Epidermal melanocyte (primary cell): ENCODE measurements at regions not wholly inside any gene's neighbourhood (a gene's known extent, or its start where the extent isn't known, plus 50 kb on each side); places are given as distances from the start of the nearest gene placed in this dataset.
"Not testable (repeated sequence)": the region's sequence is repeated elsewhere in the genome, so short reads cannot be mapped to it uniquely, and the experiment has no call there.

ENCODE experiments used
- DNase-seq: peaks from one replicate; pipeline ENCODE4 v3.0.0; 2011; ENCODE audit warnings: low spot score; ENCODE audit not compliant: insufficient read length

GRCh38 chr19:28393574-28394336 is 819.2 kb downstream of the UQCRFS1 start:
- DNase-seq, result no peak

- DNase-seq, result no peak
Measured at GRCh38 chr19:28388988-28389387, 824.0 kb downstream of the UQCRFS1 start.

DNA sequence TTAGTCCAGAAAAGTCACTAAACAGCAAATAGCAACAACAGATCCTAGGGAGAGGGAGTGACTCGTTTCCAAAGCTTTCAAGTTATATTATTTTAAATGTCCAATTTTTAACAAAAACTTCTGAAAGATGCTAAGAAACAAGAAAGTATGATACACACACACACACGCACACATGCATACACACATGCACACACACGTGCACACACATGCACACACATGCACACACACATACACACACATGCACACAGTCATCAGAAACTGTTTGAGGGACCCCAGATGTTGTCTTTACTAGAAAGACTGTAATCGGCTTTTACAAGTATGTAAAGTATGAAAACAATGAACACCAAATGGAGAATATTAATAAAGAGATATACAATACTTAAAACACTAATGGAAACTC is 825.4 kb downstream of the UQCRFS1 start:
- no peak for DNase-seq

- no peak for DNase-seq
Measured at GRCh38 chr19:28386470-28386869, 826.5 kb downstream of the UQCRFS1 start.

DNA sequence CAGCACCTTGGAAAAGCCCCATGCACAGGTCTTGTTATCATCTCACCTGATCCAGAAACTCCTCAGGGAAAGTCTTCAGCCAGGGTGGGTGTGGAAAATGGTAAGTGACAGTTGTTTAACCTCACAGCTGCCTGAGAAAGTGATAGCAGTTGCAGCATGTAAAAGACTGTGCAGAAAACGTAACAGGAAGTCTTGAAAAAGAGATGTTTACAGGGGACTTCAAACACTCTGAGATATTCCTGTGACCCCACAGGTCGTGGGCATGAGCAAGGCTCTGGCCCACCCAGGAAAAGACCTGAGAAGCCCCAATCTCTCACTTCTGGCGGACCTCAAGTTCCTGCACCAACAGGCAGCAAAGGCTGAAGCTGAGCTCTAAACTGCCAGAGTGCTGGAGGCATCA is 826.9 kb downstream of the UQCRFS1 start:
- DNase-seq, result no peak

DNA sequence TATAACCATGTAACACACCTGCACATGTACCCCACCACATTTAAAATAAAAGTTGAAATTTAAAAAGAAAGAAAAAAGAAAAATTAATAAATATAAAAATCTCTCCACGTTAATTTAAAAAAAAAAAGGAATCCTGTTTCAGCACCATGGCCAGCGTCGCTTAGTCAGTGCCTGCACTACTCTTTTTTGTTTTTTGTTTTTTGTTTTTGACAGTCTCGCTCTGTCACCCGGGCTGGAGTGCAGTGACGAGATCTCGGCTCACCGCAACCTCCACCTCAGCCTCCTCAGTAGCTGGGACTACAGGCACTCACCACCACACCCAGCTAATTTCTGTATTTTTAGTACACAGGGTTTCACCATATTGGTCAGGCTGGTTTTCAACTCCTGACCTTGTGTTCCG is 835.9 kb downstream of the UQCRFS1 start:
- DNase-seq, result no peak

- no peak for DNase-seq
Measured at GRCh38 chr19:28374971-28375370, 838.0 kb downstream of the UQCRFS1 start.

GRCh38 chr19:28372576-28373247 is 840.2 kb downstream of the UQCRFS1 start:
- DNase-seq, result no peak

- no peak for DNase-seq
Measured at GRCh38 chr19:28367146-28367545, 845.8 kb downstream of the UQCRFS1 start.

GRCh38 chr19:28363254-28363653 is 849.7 kb downstream of the UQCRFS1 start:
- no peak for DNase-seq

DNA sequence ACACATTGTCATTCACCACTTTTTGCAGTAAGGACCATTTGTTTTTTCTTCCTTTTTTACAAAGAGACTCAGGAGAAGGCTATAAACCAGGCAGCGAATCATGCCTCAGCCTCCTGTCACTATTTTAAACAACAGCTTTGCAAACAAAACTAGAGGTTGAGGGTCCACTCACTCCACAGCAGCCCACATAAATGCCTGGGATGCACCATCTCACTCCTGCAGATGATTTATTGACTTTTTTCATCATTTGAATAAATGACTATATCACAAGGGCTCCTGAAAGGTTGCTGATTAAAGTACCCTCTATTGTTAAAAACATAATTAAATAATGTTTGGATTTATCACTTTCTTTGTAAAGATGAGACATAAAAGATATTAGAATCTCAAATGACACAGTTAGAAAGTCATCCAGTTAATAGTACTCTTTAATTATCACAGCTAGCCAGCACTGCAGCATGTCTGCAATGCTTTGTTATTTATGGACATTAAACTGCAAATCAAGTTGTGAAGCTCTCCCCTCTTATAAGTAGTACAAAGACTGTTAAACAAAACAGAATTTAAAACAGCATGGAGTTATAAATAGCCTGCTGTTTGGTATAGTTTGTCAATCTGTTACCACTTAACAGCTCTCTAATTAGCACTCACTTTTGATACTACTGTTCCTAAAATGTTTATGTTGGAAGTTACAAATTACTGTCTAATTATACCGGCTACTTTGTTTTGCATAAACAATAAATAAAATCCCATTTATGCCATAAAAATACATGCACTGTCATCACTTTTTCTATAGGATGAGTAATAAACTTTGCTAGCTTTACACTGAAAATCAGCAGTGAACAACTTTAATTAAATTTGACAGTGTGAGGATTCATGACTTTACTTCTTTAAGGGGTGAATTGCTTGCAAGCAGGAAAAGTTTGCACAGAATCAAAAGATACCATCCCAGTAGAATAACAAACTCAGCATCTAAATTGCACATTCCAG is 853.2 kb downstream of the UQCRFS1 start:
- no peak for DNase-seq

DNA sequence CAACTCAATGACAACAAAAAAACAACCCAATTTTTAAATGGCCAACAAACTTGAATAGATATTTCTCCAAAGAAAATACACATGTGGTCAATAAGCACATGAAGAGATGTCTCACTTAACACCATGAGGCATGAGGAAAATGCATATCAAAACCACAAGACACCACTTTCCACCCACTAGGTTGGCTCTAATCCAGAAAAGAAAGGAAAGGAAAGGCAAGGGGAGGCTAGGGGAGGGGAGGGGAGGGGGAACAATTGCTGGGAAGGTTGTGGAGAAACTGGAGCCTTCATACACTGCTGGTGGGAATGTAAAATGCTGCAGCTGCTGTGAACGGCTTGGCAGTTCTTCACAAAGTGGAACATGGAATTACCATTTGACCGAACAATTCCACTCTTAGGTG is 854.3 kb downstream of the UQCRFS1 start:
- no peak for DNase-seq

DNA sequence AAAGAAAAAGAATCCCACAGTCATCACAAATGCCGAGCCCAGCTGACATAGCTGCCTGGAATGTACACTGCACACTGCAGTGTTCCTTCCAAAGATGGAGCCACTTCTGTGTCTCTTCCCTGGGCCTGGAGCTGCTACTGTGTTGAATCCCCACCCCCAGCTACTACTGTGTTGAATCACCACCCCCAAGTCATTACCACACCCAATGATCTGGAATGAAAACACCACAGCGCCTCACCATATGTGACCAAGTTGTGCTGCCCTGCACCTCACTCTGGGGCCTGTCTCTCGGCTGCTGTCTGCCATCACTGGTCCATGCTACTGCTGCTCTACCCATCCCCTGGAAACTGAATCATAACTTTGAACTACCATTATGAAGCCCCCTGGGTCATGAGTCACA is 861.2 kb downstream of the UQCRFS1 start:
- no peak for DNase-seq

- not testable (repeated sequence) for DNase-seq
Measured at GRCh38 chr19:28351321-28351720, 861.6 kb downstream of the UQCRFS1 start.

- DNase-seq, result no peak
Measured at GRCh38 chr19:28350673-28351072, 862.3 kb downstream of the UQCRFS1 start.

DNA sequence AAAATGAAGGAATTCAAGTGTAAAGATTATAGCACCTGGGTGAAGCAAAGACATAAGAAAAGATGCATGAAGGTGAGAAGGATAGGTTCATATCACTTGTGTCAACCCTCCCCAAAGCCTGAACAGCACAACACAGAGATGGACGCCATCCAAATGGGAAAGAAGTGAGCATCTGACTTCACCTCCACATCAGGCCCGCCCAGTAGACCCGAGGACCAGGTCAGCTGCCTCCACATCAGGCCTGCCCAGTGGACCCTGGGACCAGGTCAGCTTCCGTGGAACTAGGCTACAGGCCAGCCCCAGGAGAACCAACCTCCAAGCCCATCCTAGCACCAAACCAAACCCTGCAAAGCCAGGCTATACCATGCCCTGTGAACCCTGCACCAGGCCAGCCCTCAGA is 862.9 kb downstream of the UQCRFS1 start:
- no peak for DNase-seq

DNA sequence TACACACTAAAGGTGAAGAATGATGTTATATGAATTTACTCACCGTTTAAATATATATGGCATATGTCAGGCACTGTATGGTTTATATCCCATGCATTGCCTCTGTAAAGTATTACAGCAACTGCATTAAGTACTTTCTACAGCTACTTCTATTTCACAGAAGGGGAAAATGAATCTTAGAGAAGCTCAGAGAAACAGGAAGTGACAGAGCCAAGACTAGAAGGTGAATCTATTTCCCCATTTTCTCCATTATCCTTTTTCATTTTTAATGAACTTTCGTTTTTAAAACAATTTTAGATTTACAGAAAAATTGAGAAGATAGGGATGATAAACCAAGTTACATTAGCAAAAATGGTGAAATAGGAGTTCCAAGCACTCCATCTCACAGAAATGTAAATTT is 863.3 kb downstream of the UQCRFS1 start:
- DNase-seq, result no peak

GRCh38 chr19:28345811-28346210 is 867.1 kb downstream of the UQCRFS1 start:
- no peak for DNase-seq

DNA sequence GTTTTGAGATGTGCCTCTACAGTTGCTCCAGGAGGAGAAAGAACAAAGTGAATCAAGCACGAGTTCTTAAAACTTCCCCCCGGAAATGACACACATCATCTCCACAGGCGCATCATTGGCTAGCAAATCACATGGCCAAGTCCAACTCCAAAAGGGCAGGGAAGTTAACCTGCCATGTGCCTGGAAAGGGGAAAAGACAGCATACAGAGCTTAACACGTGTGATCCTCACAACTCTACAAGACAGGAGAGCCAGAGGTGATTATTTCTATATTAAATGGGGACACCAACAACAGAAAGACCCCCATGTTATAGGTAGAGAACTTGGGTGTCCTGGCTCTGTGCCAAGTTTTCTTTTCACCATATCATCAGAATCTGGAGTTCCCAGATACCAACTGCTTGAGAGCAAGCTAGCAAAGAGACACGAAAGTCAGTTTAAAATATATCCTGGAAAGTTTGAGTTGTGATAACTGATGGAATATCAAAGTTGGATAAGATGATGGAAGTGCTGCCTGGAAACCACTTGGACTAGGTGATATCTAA is 871.1 kb downstream of the UQCRFS1 start:
- DNase-seq, result no peak

DNA sequence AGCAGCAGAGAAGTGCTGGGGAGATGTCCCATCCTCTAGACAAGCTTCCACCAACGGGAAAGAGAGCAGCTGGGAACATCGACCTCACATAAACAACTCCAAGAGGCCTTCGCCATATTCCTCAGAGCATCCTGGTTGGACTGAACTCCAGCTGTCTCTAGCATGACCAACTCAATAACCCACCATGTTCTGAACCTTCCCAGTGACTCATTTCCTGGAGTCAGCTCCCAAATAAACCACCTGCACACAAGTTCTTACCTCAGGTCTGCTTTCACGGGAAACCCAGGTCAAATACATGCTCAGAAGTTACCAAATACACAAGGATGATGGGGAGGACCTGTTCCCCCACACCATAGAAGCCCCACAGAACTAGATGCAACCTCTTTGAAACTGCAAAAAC is 878.5 kb downstream of the UQCRFS1 start:
- no peak for DNase-seq

DNA sequence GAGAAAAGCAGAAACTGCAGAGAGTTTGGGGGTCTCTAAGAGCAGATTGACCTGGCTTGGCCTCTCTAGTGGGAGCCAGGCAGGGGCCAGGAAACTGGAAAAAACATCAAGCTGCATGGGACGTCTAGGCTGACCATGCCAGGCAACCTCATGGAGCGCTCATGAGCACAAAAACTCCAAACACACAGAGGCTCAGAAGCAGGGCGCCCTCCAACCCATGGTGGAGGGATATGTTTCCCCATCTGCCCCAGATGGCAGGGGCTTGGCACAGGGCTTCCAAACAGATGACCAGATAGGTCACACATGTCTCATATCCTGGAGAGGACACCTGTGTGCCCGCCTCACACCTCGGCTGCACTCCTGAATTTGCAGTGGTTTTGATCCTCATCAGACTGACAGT is 879.0 kb downstream of the UQCRFS1 start:
- DNase-seq, result no peak

DNA sequence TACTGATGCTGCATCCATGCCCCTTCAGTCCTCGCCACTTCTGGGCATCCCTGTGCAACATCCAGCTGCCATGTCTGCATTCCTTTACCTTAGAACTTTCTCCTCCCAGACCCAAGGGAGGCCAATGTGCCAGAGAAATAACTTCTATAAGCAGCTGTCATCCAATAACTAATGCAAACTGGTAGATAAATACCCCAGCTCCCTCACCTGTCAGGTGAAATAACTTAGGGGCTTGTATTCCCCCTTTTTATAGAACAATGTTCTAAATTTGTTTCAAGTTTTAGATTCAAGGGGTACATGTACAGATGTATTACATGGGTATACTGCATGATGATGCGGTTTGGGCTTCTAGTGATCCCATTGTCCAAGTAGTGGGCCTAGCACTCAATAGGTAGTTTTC is 880.1 kb downstream of the UQCRFS1 start:
- no peak for DNase-seq
